ENCODE measurements at regions not wholly inside any gene's neighbourhood (a gene's known extent, or its start where the extent isn't known, plus 50 kb on each side); places are given as distances from the start of the nearest gene placed in this dataset.

DNA sequence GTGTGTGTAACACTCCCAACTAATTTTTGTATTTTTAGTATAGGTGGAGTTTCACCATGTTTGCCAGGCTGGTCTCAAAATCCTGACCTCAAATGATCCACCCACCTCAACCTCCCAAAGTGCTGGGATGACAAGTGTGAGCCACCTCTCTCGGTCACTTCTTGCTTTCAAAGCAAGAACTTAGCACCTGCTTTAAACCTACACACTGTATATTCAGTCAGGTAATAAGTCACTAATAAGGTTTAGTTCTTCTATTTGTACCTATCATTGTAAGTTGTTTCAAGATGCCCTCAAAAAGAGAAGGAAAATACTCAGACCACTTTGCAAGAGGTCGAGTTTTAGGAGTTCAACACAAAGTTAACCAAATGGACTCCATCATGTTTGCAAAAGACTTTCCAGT, 431.3 kb downstream of the MRPL39 start:
- no peak overlapping the region for H4K8ac ChIP-seq (ENCODE audit: low read length)
- no peaks in the 10 kb centered on the region for H3K9me3 ChIP-seq (ENCODE audit: control insufficient read depth, low read length)
- no peak for DNase-seq
- no peak overlapping the region for H2AK5ac ChIP-seq (ENCODE audit: low read length, severe bottlenecking)
- H3K4me2 ChIP-seq (ENCODE audit: low read length, poor library complexity, severe bottlenecking): no peak overlapping the region
- H3K9ac ChIP-seq (ENCODE audit: low read length): no peak overlapping the region
- no peak overlapping the region for H2BK5ac ChIP-seq (ENCODE audit: low read depth, low read length, poor library complexity, severe bottlenecking)
- no peak overlapping the region for H2BK15ac ChIP-seq (ENCODE audit: low read depth, poor library complexity, severe bottlenecking)
- H3K36me3 ChIP-seq (ENCODE audit: control insufficient read depth in 1 of 2, insufficient read depth in 2 of 2, low read depth in 1 of 2, low read length in 2 of 2): no peaks in the 10 kb centered on the region
- no peaks in the 10 kb centered on the region for H3K4me1 ChIP-seq (ENCODE audit: control insufficient read depth, insufficient read depth, low read depth, low read length)
- H3K23ac ChIP-seq (ENCODE audit: low read length in 2 of 2): no peak overlapping the region
- H2BK12ac ChIP-seq (ENCODE audit: low read length in 2 of 2): no peak overlapping the region
- H3K4me3 ChIP-seq (ENCODE audit: insufficient read depth in 1 of 2, low read depth in 1 of 2, low read length in 2 of 2): no peak overlapping the region
- no peak overlapping the region for H2AFZ ChIP-seq (ENCODE audit: low read depth, low read length)
- no peak overlapping the region for H3K27ac ChIP-seq (ENCODE audit: low read length, poor library complexity, severe bottlenecking)
- WGBS: no CpG with 5 or more reads among the region's 2 CpGs
- no peak overlapping the region for H3K18ac ChIP-seq (ENCODE audit: low read depth in 1 of 2, low read length in 2 of 2)
- H4K91ac ChIP-seq (ENCODE audit: low read length): no peak overlapping the region
- no peak overlapping the region for H2BK120ac ChIP-seq (ENCODE audit: low read depth, low read length)
- no peaks in the 10 kb centered on the region for H3K79me1 ChIP-seq (replicated peaks; ENCODE audit: low read length, poor library complexity, severe bottlenecking)
- H3K27me3 ChIP-seq (ENCODE audit: control insufficient read depth in 1 of 2, insufficient read depth in 1 of 2, low read length in 2 of 2): no peaks in the 10 kb centered on the region
- H3K14ac ChIP-seq (ENCODE audit: low read length in 2 of 2): no peak overlapping the region
- no peak overlapping the region for H3K4ac ChIP-seq (ENCODE audit: low read depth in 1 of 2, low read length in 2 of 2)

DNA sequence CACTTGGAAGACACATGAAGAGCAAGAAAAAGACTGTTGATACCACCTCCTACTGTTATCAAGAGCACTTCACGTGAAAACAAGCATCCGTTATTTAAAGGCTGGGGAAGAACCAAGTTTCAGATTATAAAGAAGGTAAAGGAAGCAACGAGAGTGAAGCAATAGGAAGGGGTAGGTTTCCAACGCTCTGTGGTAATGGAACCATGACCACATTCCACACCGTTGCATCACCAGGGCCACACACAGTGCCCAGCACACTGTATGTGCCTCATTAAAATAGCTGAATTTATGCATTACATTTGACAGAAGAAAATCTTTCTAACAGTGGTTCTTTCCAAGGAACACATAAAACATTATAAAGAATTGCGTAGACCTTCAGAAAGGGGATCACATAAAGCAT, 435.8 kb downstream of the MRPL39 start:
- Histone ChIP-seq H4K8ac (ENCODE audit: low read length) (no peak overlapping the region), H3K9me3 (ENCODE audit: control insufficient read depth, low read length) (peaks cover 30% of the 10 kb centered on the region), H2BK120ac (ENCODE audit: low read depth, low read length) (no peak overlapping the region), H3K4me2 (ENCODE audit: low read length, poor library complexity, severe bottlenecking) (no peak overlapping the region), H2BK15ac (ENCODE audit: low read depth, poor library complexity, severe bottlenecking) (no peak overlapping the region), H3K4ac (ENCODE audit: low read depth in 1 of 2, low read length in 2 of 2) (no peak overlapping the region), H3K18ac (ENCODE audit: low read depth in 1 of 2, low read length in 2 of 2) (no peak overlapping the region), H3K4me3 (ENCODE audit: insufficient read depth in 1 of 2, low read depth in 1 of 2, low read length in 2 of 2) (no peak overlapping the region), H3K27me3 (ENCODE audit: control insufficient read depth in 1 of 2, insufficient read depth in 1 of 2, low read length in 2 of 2) (no peaks in the 10 kb centered on the region), H2AFZ (ENCODE audit: low read depth, low read length) (no peak overlapping the region), H2BK12ac (ENCODE audit: low read length in 2 of 2) (no peak overlapping the region), H3K9ac (ENCODE audit: low read length) (no peak overlapping the region), H3K27ac (ENCODE audit: low read length, poor library complexity, severe bottlenecking) (no peak overlapping the region), H2BK5ac (ENCODE audit: low read depth, low read length, poor library complexity, severe bottlenecking) (no peak overlapping the region), H2AK5ac (ENCODE audit: low read length, severe bottlenecking) (no peak overlapping the region), H3K79me1 (replicated peaks; ENCODE audit: low read length, poor library complexity, severe bottlenecking) (no peaks in the 10 kb centered on the region), H3K36me3 (ENCODE audit: control insufficient read depth in 1 of 2, insufficient read depth in 2 of 2, low read depth in 1 of 2, low read length in 2 of 2) (no peaks in the 10 kb centered on the region), H3K4me1 (ENCODE audit: control insufficient read depth, insufficient read depth, low read depth, low read length) (no peaks in the 10 kb centered on the region), H4K91ac (ENCODE audit: low read length) (no peak overlapping the region), H3K14ac (ENCODE audit: low read length in 2 of 2) (no peak overlapping the region), H3K23ac (ENCODE audit: low read length in 2 of 2) (no peak overlapping the region)
- DNase-seq: no peak
- 76% methylated on average over 6 of the region's 6 CpGs for WGBS

DNA sequence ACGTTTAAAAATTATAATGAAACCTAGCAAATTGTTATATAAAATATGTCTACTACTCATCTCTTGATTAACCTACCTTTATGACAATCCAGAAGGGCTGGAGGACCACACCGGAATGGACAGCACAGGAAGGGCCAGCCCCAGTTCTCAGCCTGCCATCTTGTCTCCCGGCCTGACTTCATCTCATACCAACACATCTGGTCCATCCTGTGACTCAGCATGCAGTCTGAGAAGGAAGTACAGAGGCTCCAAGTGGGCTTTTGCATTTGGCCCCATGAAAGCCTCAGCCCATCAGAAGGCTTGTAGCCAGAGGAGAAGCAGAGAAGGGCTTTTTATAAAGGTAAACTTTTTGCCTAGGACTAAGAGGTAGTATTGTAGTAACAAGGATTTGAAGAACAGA, 436.6 kb downstream of the MRPL39 start:
- H2BK12ac ChIP-seq (ENCODE audit: low read length in 2 of 2): no peak overlapping the region
- no peak overlapping the region for H2BK5ac ChIP-seq (ENCODE audit: low read depth, low read length, poor library complexity, severe bottlenecking)
- H3K4ac ChIP-seq (ENCODE audit: low read depth in 1 of 2, low read length in 2 of 2): no peak overlapping the region
- no peak overlapping the region for H2BK15ac ChIP-seq (ENCODE audit: low read depth, poor library complexity, severe bottlenecking)
- no peak overlapping the region for H3K23ac ChIP-seq (ENCODE audit: low read length in 2 of 2)
- no peak overlapping the region for H3K18ac ChIP-seq (ENCODE audit: low read depth in 1 of 2, low read length in 2 of 2)
- H3K9ac ChIP-seq (ENCODE audit: low read length): no peak overlapping the region
- H4K91ac ChIP-seq (ENCODE audit: low read length): no peak overlapping the region
- no peak overlapping the region for H3K27ac ChIP-seq (ENCODE audit: low read length, poor library complexity, severe bottlenecking)
- no peak for DNase-seq
- H3K27me3 ChIP-seq (ENCODE audit: control insufficient read depth in 1 of 2, insufficient read depth in 1 of 2, low read length in 2 of 2): no peaks in the 10 kb centered on the region
- H2AFZ ChIP-seq (ENCODE audit: low read depth, low read length): no peak overlapping the region
- no peak overlapping the region for H3K4me3 ChIP-seq (ENCODE audit: insufficient read depth in 1 of 2, low read depth in 1 of 2, low read length in 2 of 2)
- no peaks in the 10 kb centered on the region for H3K36me3 ChIP-seq (ENCODE audit: control insufficient read depth in 1 of 2, insufficient read depth in 2 of 2, low read depth in 1 of 2, low read length in 2 of 2)
- WGBS: 81% methylated on average over 2 of the region's 3 CpGs
- H3K4me1 ChIP-seq (ENCODE audit: control insufficient read depth, insufficient read depth, low read depth, low read length): no peaks in the 10 kb centered on the region
- H4K8ac ChIP-seq (ENCODE audit: low read length): no peak overlapping the region
- no peak overlapping the region for H3K14ac ChIP-seq (ENCODE audit: low read length in 2 of 2)
- H3K79me1 ChIP-seq (replicated peaks; ENCODE audit: low read length, poor library complexity, severe bottlenecking): no peaks in the 10 kb centered on the region
- peaks cover 35% of the 10 kb centered on the region for H3K9me3 ChIP-seq (ENCODE audit: control insufficient read depth, low read length)
- no peak overlapping the region for H2AK5ac ChIP-seq (ENCODE audit: low read length, severe bottlenecking)
- no peak overlapping the region for H2BK120ac ChIP-seq (ENCODE audit: low read depth, low read length)
- no peak overlapping the region for H3K4me2 ChIP-seq (ENCODE audit: low read length, poor library complexity, severe bottlenecking)

DNA sequence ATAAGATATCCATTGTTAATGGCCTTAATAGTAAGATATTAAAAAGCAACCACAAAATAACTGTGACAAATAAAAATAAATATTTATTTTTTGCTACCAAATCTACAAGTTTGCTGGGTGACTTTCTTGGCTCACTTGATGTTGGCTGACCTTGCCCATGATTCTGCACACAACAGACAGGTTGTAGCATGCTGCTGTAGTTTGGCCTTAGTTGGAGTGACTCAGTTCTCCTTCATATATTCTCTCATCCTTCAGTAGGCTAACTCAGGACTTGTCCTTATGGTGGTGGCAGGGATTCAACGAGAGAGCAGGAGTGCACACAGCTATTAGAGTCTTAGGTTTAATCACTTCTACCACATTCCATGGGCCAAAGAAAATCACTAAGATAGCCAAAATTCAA, 437.9 kb downstream of the MRPL39 start:
- H4K8ac ChIP-seq (ENCODE audit: low read length): no peak overlapping the region
- no peak overlapping the region for H2BK120ac ChIP-seq (ENCODE audit: low read depth, low read length)
- no peak overlapping the region for H3K23ac ChIP-seq (ENCODE audit: low read length in 2 of 2)
- DNase-seq: no peak
- H2BK15ac ChIP-seq (ENCODE audit: low read depth, poor library complexity, severe bottlenecking): no peak overlapping the region
- no peaks in the 10 kb centered on the region for H3K27me3 ChIP-seq (ENCODE audit: control insufficient read depth in 1 of 2, insufficient read depth in 1 of 2, low read length in 2 of 2)
- no peak overlapping the region for H2BK5ac ChIP-seq (ENCODE audit: low read depth, low read length, poor library complexity, severe bottlenecking)
- H3K4me3 ChIP-seq (ENCODE audit: insufficient read depth in 1 of 2, low read depth in 1 of 2, low read length in 2 of 2): no peak overlapping the region
- H3K18ac ChIP-seq (ENCODE audit: low read depth in 1 of 2, low read length in 2 of 2): no peak overlapping the region
- H3K9me3 ChIP-seq (ENCODE audit: control insufficient read depth, low read length): peaks cover 35% of the 10 kb centered on the region
- no peaks in the 10 kb centered on the region for H3K4me1 ChIP-seq (ENCODE audit: control insufficient read depth, insufficient read depth, low read depth, low read length)
- no peak overlapping the region for H3K14ac ChIP-seq (ENCODE audit: low read length in 2 of 2)
- no peak overlapping the region for H3K9ac ChIP-seq (ENCODE audit: low read length)
- no peak overlapping the region for H2AK5ac ChIP-seq (ENCODE audit: low read length, severe bottlenecking)
- no peak overlapping the region for H2BK12ac ChIP-seq (ENCODE audit: low read length in 2 of 2)
- H3K27ac ChIP-seq (ENCODE audit: low read length, poor library complexity, severe bottlenecking): no peak overlapping the region
- no peaks in the 10 kb centered on the region for H3K36me3 ChIP-seq (ENCODE audit: control insufficient read depth in 1 of 2, insufficient read depth in 2 of 2, low read depth in 1 of 2, low read length in 2 of 2)
- no CpG with 5 or more reads among the region's 1 CpG for WGBS
- H3K79me1 ChIP-seq (replicated peaks; ENCODE audit: low read length, poor library complexity, severe bottlenecking): no peaks in the 10 kb centered on the region
- H2AFZ ChIP-seq (ENCODE audit: low read depth, low read length): no peak overlapping the region
- H3K4me2 ChIP-seq (ENCODE audit: low read length, poor library complexity, severe bottlenecking): no peak overlapping the region
- no peak overlapping the region for H3K4ac ChIP-seq (ENCODE audit: low read depth in 1 of 2, low read length in 2 of 2)
- H4K91ac ChIP-seq (ENCODE audit: low read length): no peak overlapping the region

Measured in mesenchymal stem cell (in vitro differentiated cells and primary cell).